ENCODE measurements at regions not wholly inside any gene's neighbourhood (a gene's known extent, or its start where the extent isn't known, plus 50 kb on each side); places are given as distances from the start of the nearest gene placed in this dataset.

DNA sequence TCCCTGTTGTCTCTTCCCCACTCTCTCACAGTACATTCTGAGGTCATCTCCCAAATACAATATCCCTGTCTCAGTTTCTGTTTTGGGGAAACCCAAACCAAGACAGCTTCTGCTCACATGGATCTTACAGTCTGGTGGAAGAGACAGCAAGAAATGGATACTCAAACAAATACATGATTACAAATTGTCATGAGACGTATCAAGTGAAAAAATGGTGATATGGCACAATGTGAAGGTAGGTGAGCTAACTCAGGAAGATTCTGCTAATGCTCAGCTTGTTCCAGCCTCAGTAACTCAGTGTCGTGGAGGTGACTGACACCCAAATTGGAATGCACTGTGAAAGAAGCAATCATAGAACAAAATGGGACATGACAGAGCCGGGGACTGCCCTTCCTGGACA, 68.3 kb downstream of the CHST1 start:
- DNase-seq: no peak

DNA sequence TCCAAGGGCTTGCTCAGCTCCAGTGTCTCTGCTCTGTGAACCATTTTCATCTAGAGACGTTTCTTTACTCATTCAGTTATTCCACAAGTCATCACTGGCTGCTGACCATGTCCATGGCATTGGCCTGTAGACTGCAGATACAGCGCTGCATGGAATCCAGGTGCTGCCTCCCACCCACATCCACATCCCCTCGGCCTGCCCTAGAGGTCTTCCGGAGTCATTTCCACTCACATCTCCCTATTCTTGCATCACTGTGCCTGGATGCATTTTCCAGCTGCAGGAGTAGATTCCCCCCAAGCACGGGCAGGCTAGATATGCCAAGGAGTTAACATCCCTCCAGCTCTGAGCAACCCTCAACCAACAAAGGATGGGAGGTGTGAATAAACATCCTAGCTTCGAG, 68.9 kb downstream of the CHST1 start:
- DNase-seq: no peak

DNA sequence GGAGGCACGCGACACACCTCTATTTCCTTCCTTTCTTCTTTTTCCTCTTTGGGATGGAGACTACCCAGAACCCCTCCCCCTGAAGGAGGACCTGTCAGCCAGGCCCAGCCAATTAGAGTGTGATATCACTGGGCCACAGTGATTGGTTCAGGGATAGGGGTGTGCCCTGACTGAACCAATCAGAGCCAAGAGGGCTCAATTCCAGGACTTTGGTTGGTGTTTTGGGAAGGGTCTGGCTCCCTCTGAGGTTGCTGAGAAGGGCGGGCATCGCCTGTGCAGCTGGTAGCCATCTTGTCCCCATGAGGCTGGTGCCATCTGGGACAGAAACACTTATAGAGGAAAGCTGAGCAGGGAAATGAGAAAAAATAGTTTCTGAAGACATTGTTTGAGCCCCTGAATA, 71.4 kb downstream of the CHST1 start:
- no peak for DNase-seq

DNA sequence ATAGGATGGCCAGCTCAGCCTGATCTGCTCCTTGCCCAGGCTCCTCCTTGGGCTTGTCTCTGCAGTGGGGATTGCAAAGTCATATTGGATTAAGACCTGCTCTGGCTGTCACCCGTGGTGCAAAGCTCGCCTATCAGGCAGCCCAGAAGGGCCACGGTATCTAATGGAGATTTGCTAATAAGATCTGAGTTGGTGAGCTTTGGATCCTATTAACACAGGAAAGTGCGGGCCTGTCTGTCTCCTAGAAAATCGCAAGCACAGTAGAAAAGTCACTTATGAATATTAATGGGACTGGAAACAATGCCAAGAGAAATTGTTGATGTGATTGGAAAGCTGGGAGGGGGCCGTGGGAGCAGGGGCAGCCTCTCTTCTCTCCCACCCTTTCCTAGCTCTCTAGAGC, 72.8 kb downstream of the CHST1 start:
- no peak for DNase-seq

- no peak for DNase-seq
Observed at GRCh38 chr11:45590743-45591142, 74.7 kb downstream of the CHST1 start.

DNA sequence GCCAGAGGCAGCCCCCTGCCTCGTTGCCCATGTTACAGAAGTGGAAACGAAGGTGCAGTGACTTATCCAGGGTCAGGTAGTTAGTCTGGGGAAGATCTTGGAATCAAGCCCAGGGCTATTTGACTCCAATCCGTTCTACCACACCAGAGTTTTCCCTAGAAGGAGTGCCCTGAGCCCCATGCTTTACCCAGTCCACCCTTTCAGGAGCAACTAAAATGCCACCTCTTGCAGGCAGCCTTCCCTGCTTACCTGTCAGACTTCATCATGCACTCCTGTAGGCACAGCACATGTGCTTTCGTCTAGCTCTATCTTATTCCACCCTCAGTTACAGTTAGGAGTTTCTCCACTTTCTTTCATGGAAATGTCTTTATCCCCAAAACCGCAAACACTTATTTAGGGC, 80.2 kb downstream of the CHST1 start:
- no peak for DNase-seq

DNA sequence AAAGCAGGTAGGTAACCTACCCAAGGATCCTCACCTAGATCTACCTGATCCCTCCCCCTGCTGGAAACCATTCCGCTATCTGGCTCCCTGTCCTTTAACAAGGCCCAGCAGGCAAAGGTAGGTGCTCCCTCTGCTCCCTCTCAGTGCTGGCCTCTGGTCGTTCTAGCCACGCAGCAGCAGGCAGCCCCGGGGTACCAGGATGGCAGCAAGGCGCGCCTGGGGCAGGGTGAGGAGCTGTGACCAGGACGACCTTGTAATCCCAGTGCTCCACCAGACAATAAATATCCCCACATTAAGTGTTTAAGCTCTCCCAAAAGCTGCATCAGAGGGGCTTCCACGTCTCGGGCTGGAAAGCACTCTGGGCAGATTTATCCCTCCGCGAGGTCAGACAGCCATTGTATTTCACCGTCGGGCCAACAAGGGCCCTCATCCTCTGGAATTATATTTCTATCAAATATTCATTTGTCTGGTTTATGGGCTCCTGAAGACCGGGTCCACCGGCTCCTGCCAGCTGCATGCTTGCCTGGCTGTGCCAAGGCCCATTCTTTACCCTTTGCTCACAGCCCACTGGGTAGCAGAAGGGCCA, 81.3 kb downstream of the CHST1 start:
- no peak for DNase-seq

DNA sequence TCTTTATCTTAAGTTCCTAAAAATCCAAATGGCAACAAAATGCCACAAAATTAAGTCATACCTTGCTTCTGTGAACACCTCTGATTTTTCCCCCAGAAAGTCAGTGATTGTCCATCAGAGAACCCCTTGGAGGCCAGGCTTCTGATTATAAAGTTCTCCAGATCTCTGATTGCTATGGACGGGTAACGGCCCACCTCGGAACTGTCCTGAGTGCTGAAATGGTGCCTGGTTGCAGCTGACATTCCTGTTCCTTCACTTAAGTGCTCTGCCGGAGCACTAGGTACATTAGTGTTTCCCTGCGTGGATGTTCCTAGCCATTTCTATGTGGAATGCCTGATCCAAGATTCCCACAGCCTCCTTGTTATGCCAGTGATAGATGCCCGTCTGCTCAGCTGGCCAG, 85.0 kb downstream of the CHST1 start:
- no peak for DNase-seq

DNA sequence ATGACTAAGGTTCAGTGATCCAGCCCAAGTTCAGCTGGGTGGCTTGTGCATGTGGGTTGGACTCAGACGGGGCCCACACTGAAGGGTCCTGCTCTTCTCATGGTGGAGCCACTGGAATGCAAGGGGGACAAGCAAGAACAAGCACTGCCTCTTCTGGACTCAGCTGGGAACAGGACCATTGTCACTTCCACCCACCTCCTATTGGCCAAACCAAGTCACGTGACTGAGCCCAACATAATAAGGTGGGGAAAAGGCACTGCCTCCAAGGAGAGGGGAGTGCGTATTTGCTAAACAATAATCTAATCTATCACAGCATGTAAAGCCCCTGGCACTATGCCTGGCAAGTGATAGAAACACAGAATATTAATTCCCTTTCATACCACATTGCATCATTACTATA, 87.1 kb downstream of the CHST1 start:
- DNase-seq: no peak

- no peak for DNase-seq
Observed at GRCh38 chr11:45577752-45578151, 87.7 kb downstream of the CHST1 start.

- DNase-seq: no peak
Observed at GRCh38 chr11:45576461-45577215, 88.8 kb downstream of the CHST1 start.

GRCh38 chr11:45573728-45574127, 91.7 kb downstream of the CHST1 start:
- DNase-seq: no peak

GRCh38 chr11:45572354-45573123, 92.9 kb downstream of the CHST1 start:
- no peak for DNase-seq

GRCh38 chr11:45569776-45570175, 95.6 kb downstream of the CHST1 start:
- no peak for DNase-seq

- no peak for DNase-seq
Observed at GRCh38 chr11:45568049-45568448, 97.4 kb downstream of the CHST1 start.

GRCh38 chr11:45565446-45565988, 99.9 kb downstream of the CHST1 start:
- no peak for DNase-seq

- no peak for DNase-seq
Observed at GRCh38 chr11:45563810-45564209, 101.6 kb downstream of the CHST1 start.

DNA sequence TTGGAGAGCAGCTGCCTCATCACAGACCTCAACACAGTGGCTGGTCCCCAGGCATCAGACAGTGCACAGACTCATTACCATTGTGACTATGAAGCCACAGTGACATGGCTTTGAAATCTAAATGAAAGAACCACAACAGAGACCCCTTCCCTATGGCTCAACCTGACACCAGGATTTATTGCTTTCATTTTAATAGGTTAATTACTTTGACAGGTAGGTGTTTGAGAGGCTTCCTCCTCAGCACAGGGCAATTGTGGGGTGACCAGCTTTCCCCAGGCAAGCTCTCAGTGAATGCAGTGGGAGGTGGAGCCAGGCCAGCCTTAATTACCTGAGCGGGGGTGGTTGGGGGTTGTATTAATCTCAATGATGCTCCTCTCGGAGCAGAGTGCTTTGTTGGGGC, 102.3 kb downstream of the CHST1 start:
- no peak for DNase-seq

DNA sequence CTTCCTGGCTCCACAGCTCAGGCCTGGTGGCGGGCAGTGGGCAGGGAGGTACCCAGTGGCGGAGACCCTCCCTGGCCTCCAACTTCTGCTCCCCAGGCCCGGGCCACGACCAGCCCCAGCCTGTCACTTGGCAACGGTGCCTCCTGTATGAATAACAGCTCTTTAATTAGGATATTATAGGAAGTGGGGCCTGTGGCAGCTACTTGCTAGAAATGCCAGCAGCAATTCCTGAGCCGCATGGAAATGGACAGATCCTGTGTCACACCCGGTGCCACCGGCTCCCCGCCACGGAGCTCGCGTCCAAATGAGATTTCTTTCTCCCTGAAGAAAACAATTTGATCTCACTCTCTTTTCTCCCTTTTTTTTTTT, 104.5 kb downstream of the CHST1 start:
- DNase-seq: no peak

DNA sequence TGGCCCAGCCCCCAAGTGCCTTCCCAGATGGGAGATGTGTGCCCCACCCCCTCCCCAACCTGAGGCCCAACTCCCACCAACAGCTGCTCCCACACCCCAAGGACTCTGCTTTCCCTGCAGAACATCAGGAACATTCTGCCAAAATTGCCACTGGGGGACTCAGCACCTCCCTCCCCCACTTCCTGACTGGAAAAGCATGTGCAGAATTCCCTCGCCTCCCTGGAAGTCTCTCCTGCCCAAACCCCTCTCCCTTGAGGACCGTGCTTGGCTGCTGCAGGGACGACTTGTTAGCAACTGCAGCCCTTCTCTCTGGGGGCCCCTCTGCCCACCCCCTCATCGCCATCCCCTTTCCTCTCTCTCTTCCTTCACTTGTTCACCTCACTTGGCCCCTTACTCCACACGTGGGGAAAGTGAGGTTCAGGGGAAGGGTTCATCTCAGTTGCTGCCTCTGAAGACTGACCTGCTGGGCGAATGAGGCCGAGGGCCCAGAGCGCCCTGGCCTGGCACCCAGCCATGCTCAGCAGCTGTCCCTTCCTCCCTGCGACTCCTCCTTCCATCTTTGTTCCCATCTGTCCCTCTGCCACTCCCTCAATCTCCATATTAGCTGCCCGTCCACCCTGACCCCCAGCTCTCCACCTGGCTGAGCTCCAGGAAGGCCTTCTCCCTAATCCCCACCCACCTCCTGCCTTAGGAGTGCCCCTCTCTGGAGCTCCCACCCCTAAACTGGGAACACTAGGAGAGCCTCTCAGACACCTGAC, 105.1 kb downstream of the CHST1 start:
- DNase-seq: peak; percentile 8

- DNase-seq: no peak
Observed at GRCh38 chr11:45556851-45557707, 108.3 kb downstream of the CHST1 start.
